ENCODE measurements at regions not wholly inside any gene's neighbourhood (a gene's known extent, or its start where the extent isn't known, plus 50 kb on each side); places are given as distances from the start of the nearest gene placed in this dataset.
A peak's percentile ranks its signal among the peaks of the same experiment; 100 is the strongest.

DNA sequence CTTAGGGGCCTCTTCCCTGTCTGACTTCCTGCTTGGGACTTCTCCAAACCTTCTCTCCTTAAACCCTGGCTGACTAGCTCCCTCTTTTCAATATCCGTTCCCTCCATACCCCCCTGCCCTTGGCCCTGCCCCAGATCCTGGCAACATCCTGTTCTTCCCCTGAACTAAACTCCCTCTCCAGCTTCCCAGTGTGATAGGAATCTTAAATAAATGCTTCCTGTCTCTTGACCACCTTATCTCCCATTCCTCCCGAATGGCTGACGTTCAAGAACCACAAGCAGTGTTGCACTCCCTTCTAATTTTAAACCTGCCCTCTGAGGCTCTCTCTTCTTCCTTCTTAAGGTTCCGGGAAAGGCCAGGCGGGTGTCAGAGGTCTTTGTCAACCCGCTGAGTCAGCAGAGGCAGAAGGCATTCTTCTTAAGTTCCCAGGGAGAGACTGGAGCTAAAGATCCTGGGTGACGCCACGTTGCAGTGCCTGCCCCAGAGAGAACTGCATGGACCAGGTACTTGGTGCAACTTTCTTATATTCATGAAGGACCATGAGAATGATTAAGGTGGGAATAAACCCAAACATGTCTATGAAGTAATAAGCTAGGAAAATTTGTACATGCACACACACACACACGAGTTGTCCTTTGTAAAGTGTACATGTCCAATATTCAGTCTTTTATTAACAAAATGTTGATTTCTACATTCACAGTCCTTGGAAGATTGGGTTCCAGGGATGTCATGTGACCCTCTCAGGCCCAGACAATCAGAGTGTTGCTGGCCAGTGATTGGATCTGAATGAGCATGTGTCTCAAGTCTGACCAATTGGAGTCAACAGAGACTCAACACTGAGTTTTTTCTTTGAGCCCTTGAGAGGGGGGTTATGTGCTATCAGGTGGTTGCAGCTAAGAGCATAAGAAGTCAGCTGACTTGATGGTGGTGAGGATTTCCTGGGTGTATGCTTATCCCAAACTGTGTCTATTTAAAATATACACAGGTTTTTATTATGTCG, 420.2 kb upstream of the TBX3 start:
- no peak overlapping the region for H3K4me3 ChIP-seq (replicated peaks; ENCODE audit: low read depth, low read length)
- TF ChIP-seq CTCF (IDR thresholded peaks at IDR 0.05; ENCODE audit: low read length, missing control alignments) = no peak
- DNase-seq (ENCODE audit: low read depth) = peak; percentile 99

GRCh38 chr12:115102450-115102849, 418.5 kb upstream of the TBX3 start:
- DNase-seq (ENCODE audit: low read depth) = no peak
- H3K4me3 ChIP-seq (replicated peaks; ENCODE audit: low read depth, low read length) = no peak overlapping the region
- TF ChIP-seq CTCF (IDR thresholded peaks at IDR 0.05; ENCODE audit: low read length, missing control alignments) = no peak

DNA sequence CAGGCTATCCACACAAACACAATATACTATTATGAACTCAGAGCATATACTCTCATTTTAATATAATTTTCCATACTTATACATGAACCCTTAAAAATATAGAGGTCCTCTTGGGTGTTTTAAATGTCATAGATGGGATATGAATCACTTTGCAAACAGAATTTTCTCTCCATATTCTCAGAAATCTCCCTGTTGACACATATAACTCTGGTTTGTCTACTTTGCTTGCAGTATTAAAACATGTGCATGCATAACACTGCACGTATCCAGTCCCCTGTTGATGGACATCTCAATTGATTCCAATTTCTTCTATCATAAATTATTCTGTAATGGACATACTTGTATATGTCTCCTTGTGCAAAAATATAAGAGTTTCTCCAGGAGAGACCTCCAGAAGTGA, 417.5 kb upstream of the TBX3 start:
- TF ChIP-seq CTCF (IDR thresholded peaks at IDR 0.05; ENCODE audit: low read length, missing control alignments) = no peak
- no peak overlapping the region for H3K4me3 ChIP-seq (replicated peaks; ENCODE audit: low read depth, low read length)
- no peak for DNase-seq (ENCODE audit: low read depth)

DNA sequence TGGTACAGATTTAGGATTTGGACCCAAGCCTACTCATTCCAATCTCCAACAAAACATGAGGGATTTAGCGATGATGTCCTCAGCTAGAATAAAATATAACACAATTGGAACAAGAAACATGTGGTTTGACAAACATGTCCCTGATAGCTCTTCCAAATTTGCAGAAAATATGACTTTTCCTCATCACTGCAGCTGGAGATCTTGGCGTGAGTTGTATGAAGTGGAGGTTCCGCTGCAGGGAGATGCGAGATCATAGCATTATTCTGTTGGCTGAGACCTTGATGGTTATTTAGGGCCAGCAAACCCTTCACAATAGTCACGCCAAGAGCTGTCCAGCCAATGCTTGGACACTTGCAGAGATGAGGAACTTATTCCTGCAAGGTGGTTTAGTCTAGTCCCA, 413.4 kb upstream of the TBX3 start:
- DNase-seq (ENCODE audit: low read depth) = no peak
- H3K4me3 ChIP-seq (replicated peaks; ENCODE audit: low read depth, low read length) = no peak overlapping the region
- no peak for TF ChIP-seq CTCF (IDR thresholded peaks at IDR 0.05; ENCODE audit: low read length, missing control alignments)

GRCh38 chr12:115096588-115097397, 412.8 kb upstream of the TBX3 start:
- TF ChIP-seq CTCF (IDR thresholded peaks at IDR 0.05; ENCODE audit: low read length, missing control alignments) = no peak
- no peak overlapping the region for H3K4me3 ChIP-seq (replicated peaks; ENCODE audit: low read depth, low read length)
- DNase-seq (ENCODE audit: low read depth) = peak; percentile 32

DNA sequence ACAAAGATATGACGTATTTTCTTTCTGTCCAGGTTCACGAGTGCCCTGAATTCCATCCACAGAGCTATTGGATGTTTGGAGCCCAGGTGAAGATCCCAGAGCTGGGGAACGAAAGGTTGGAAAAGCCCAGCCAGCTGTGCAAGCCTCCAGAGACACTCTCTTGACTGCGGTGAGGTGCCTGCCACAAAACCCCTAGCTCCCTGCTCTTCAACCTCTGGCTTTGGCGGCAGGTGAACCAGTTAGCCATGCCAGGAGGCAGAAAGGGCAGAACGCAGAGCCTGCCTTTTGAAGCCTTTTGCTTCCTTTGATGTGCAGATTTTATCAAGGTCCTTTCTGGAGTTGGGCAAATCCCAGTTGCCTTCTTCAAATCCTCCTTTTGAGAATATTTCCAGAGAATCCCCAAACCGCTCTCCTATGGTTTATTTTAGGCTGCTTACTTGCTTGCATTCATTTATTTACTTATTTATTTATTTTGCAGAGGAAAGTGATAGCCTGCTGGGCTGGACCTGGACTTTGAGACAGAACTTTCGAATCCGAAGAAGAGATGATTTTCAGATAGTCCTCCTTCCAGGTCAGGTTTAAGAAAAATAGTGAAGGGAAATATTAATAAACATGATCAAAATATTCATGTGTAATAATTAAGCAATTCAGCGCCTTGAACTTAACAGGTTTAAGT, 411.2 kb upstream of the TBX3 start:
- no peak overlapping the region for H3K4me3 ChIP-seq (replicated peaks; ENCODE audit: low read depth, low read length)
- TF ChIP-seq CTCF (IDR thresholded peaks at IDR 0.05; ENCODE audit: low read length, missing control alignments) = no peak
- DNase-seq (ENCODE audit: low read depth) = no peak
